ENCODE measurements at regions not wholly inside any gene's neighbourhood (a gene's known extent, or its start where the extent isn't known, plus 50 kb on each side); places are given as distances from the start of the nearest gene placed in this dataset.

DNA sequence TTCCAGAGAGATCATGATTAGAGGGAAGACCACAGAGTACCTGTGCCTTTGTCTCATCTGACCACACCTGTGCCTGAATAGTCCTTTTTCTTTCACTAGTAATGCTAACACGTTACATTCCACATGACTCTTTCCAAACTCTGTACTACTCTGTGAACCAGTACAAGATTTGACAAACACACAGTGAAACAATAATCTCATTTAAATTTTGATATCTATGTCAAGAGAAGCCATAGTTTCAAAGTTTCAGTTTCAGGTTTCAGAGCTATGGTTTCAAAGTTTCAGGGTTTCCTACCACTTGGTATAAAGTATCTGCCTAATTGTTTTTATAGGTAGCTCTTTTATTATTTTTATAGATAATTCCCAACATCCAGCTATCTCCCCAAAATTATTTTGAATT lies 62.0 kb upstream of the PHACTR2 start:
- TF ChIP-seq CTCF (IDR thresholded peaks at IDR 0.05), result no peak
- no peaks in the 10 kb centered on the region for H3K4me1 ChIP-seq (ENCODE audit: low read depth)
- DNase-seq (no peak), ATAC-seq (no peak)
- H3K9me3 ChIP-seq, result no peaks in the 10 kb centered on the region
- H3K36me3 ChIP-seq (ENCODE audit: low read depth), result no peaks in the 10 kb centered on the region
- intact Hi-C loops (cut with DNase I, micrococcal nuclease), result no loop called here
- no peak overlapping the region for H3K4me3 ChIP-seq

DNA sequence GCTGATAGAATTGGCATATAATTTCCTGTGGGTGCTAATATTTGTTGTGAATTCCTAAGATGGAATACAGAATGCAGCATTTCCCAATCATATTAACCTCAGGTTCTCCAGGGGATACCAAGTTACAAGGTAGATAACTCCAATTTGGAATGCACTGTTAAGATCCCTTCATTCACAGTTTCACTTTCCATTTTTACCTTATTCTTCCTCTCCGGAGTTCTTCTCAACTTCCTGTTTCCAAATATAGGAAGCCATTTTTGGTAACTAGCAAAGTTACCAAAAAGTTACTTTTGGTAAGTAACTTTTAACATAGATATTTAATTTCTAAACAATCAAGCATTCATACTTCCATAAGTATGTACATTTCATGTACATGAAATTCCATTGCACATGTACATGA lies 63.5 kb upstream of the PHACTR2 start:
- Histone ChIP-seq H3K4me1 (ENCODE audit: low read depth) (no peaks in the 10 kb centered on the region), H3K4me3 (no peak overlapping the region), H3K36me3 (ENCODE audit: low read depth) (no peaks in the 10 kb centered on the region), H3K9me3 (no peaks in the 10 kb centered on the region)
- intact Hi-C loops (cut with DNase I, micrococcal nuclease), result no loop called here
- TF ChIP-seq CTCF (IDR thresholded peaks at IDR 0.05), result no peak
- DNase-seq, result no peak
- ATAC-seq, result no peak

GRCh38 chr6:143613749-143614148 lies 64.0 kb upstream of the PHACTR2 start:
- H3K9me3 ChIP-seq, result no peaks in the 10 kb centered on the region
- intact Hi-C loops (cut with DNase I, micrococcal nuclease), result no loop called here
- ATAC-seq, result no peak
- H3K36me3 ChIP-seq (ENCODE audit: low read depth), result no peaks in the 10 kb centered on the region
- DNase-seq, result no peak
- TF ChIP-seq CTCF (IDR thresholded peaks at IDR 0.05), result no peak
- no peaks in the 10 kb centered on the region for H3K4me1 ChIP-seq (ENCODE audit: low read depth)
- H3K4me3 ChIP-seq, result no peak overlapping the region

DNA sequence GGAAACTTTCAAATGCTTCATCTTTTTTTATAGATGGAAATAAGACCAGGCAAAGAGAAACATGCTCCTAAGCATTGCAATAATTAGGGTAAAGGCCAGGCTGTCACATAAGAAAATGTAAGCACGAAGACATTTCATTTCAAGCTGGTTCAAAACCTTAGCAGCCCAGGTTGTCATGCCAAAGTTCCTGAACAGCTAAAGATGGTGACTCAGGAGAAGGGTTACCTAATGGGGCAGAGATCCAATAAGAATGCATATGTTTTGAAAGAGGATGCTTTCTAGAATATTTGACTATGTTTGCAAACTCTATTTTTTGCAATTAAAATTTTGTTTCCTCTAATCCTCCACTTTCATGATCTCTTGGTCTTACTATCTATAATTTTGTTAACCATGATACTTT lies 65.6 kb upstream of the PHACTR2 start:
- ATAC-seq, result no peak
- no peaks in the 10 kb centered on the region for H3K4me1 ChIP-seq (ENCODE audit: low read depth)
- H3K36me3 ChIP-seq (ENCODE audit: low read depth), result no peaks in the 10 kb centered on the region
- intact Hi-C loops (cut with DNase I, micrococcal nuclease), result no loop called here
- H3K4me3 ChIP-seq, result no peak overlapping the region
- H3K9me3 ChIP-seq, result no peaks in the 10 kb centered on the region
- no peak for TF ChIP-seq CTCF (IDR thresholded peaks at IDR 0.05)
- DNase-seq, result no peak

DNA sequence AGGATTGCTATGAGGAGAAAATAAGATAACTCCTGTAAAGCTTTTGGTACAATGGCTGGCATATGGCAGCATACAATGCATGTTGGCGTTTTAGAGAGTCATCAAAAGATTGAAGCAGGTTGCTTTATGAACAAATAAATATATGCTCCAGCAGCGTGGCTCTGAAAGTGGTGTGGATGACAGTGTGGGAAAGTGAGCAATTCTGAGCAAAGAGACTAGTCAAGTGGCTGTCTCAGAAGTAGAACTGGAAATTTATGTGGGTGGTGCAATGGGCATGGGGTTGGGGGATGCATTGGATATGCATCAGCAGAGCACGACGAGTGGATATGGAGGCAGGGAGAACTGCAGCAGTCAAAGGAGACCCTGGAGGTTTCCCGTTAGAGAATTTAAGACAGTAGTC lies 66.2 kb upstream of the PHACTR2 start:
- Histone ChIP-seq H3K9me3 (no peaks in the 10 kb centered on the region), H3K4me1 (ENCODE audit: low read depth) (no peaks in the 10 kb centered on the region), H3K36me3 (ENCODE audit: low read depth) (no peaks in the 10 kb centered on the region), H3K4me3 (no peak overlapping the region)
- no peak for TF ChIP-seq CTCF (IDR thresholded peaks at IDR 0.05)
- no peak for ATAC-seq
- no peak for DNase-seq
- intact Hi-C loops (cut with DNase I, micrococcal nuclease), result no loop called here

DNA sequence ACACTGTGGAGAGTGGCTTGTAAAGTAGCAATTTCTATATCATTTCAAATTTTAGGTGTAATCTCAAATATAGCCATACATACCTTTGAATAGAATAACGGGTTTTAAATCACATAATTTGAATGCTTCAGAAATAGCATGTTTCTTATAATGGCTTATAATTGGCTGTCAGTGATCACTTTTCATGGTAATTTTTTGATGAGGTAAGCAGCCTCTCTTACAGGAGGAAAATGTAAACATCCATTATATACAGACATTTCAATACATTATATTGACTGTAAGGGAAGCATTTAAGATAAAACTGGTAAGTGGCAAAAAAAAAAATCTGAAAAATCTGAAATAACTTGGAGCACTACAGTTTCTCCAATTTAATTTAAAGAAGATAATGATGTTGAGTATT lies 67.8 kb upstream of the PHACTR2 start:
- DNase-seq (no peak), ATAC-seq (no peak)
- H3K4me1 ChIP-seq (ENCODE audit: low read depth), result no peaks in the 10 kb centered on the region
- no peaks in the 10 kb centered on the region for H3K36me3 ChIP-seq (ENCODE audit: low read depth)
- intact Hi-C loops (cut with DNase I, micrococcal nuclease), result no loop called here
- no peak for TF ChIP-seq CTCF (IDR thresholded peaks at IDR 0.05)
- no peaks in the 10 kb centered on the region for H3K9me3 ChIP-seq
- H3K4me3 ChIP-seq, result no peak overlapping the region

Data from mucosa of descending colon (tissue), 3 donors.